Bronchial epithelial cell (primary cell): ENCODE measurements at regions not wholly inside any gene's neighbourhood (a gene's known extent, or its start where the extent isn't known, plus 50 kb on each side); places are given as distances from the start of the nearest gene placed in this dataset.

ENCODE experiments used
- DNase-seq: peaks from one replicate; pipeline ENCODE4 v3.0.0-alpha.2; 2010; ENCODE audit warnings: low read depth
- FAIRE-seq: peaks from 2 replicates; lab custom pipeline; 2011; peaks lifted over from hg19 to GRCh38; lab: Jason Lieb, UNC
- H3K27me3 ChIP-seq: 2 replicates; pipeline ENCODE4 v1.5.1; 2011; ENCODE audit warnings: low read length; ENCODE audit not compliant: control insufficient read depth, insufficient read depth
- H3K36me3 ChIP-seq: 2 replicates; pipeline ENCODE4 v1.5.1; 2011; ENCODE audit warnings: low read length; ENCODE audit not compliant: control insufficient read depth, insufficient read depth
- H3K4me3 ChIP-seq: 2 replicates; pipeline ENCODE4 v1.5.1; 2011; ENCODE audit warnings: mild to moderate bottlenecking, low read depth, low read length, control low read depth
- CTCF ChIP-seq: IDR thresholded peaks from 2 replicates; pipeline ENCODE4 v1.5.1; 2011; ENCODE audit warnings: mild to moderate bottlenecking, moderate library complexity, low read length, control low read depth, inconsistent platforms; ENCODE audit not compliant: insufficient read depth, severe bottlenecking

- DNase-seq (no peak), FAIRE-seq (no peak)
- no peak overlapping the region for H3K4me3 ChIP-seq
- no peaks in the 10 kb centered on the region for H3K27me3 ChIP-seq
- H3K36me3 ChIP-seq: no peaks in the 10 kb centered on the region
- TF ChIP-seq CTCF: no peak
Measured at GRCh38 chrX:78213331-78213730, 73.9 kb upstream of the TAF9B start.

GRCh38 chrX:78199851-78200250, 60.4 kb upstream of the TAF9B start:
- Histone ChIP-seq H3K4me3 (no peak overlapping the region), H3K27me3 (no peaks in the 10 kb centered on the region), H3K36me3 (no peaks in the 10 kb centered on the region)
- FAIRE-seq (no peak), DNase-seq (peak; percentile 42)
- TF ChIP-seq CTCF: no peak
